Esophagus muscularis mucosa (tissue), 4 donors: ENCODE measurements at regions not wholly inside any gene's neighbourhood (a gene's known extent, or its start where the extent isn't known, plus 50 kb on each side); places are given as distances from the start of the nearest gene placed in this dataset.

Source experiments
- CTCF ChIP-seq, 3 experiments: fragments of 200-600 bp in 2 of 3; fragments of 450-650 bp in 1 of 3; sonication (generic) in 2 of 3; IDR thresholded peaks; one replicate each; pipeline ENCODE4 v1.5.1; 2017 to 2019; ENCODE audit warnings: antibody characterized with exemption in 3 of 3, mild to moderate bottlenecking in 2 of 3, moderate library complexity in 1 of 3
- EP300 ChIP-seq: sonication (generic); formaldehyde crosslinking; IDR thresholded peaks from one replicate; pipeline ENCODE4 v1.6.1; 2017; ENCODE audit warnings: antibody characterized with exemption
- POLR2AphosphoS5 ChIP-seq, 2 donors: sonication (generic); formaldehyde crosslinking; IDR thresholded peaks; one replicate each; pipeline ENCODE4 v1.6.1; 2017; ENCODE audit warnings: antibody characterized with exemption in 2 of 2

- TF ChIP-seq CTCF (IDR thresholded peaks at IDR 0.05) (no peak), POLR2AphosphoS5 (IDR thresholded peaks at IDR 0.05) (no peak), EP300 (no peak)
These were observed 302.4 kb upstream of the NEBL start for GRCh38 chr10:21199501-21199900.
